ENCODE measurements at regions not wholly inside any gene's neighbourhood (a gene's known extent, or its start where the extent isn't known, plus 50 kb on each side); places are given as distances from the start of the nearest gene placed in this dataset.

DNA sequence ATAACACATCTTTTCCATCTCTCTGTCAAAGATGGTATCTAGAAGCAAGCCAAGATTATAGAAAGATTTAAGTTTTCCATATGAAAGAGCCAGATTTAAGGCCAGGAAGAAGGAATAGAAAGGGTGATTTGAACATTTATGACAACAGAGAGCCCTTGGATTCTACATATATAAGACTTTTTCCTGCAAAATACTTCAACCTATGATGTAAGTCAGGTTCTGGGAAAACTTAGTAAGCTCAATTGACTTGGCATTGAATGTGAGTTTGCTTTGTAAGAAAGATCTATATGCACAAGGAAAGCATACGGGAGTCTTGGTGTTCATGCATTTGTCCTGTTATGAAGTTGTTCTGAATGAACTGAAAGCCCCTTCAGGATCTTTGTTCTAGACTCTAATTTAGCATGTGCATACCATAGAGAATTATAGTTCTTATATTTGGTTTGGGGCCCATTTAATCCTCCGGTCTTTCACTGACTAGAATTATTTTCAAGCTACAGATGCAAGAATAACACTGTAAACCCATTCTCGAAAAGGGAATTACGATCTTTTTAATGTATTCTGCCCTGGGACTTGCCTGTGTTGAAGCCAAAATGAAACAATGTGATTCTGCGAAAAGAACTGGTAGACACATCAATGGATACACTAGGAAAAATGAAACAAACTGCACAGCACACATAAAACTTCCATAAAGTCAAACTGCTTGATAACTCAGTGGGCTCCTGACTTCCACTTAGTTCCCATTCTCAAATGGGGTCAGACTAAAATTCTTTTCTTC is 152.8 kb downstream of the DISP1 start:
- no peak for TF ChIP-seq ZBTB7A (IDR thresholded peaks at IDR 0.05; ENCODE audit: low read depth)
- TF ChIP-seq NFIC (IDR thresholded peaks at IDR 0.05) = no peak
- TF ChIP-seq TEAD4 (IDR thresholded peaks at IDR 0.05) = no peak
- TF ChIP-seq RAD21 (IDR thresholded peaks at IDR 0.05; ENCODE audit: low read depth) = no peak
- no peak for TF ChIP-seq TCF12 (IDR thresholded peaks at IDR 0.05; ENCODE audit: low read depth)
- no peak for TF ChIP-seq EP300 (IDR thresholded peaks at IDR 0.05; ENCODE audit: borderline replicate concordance)
- TF ChIP-seq YY1 (IDR thresholded peaks at IDR 0.05; ENCODE audit: low read depth) = no peak
- no peak for TF ChIP-seq CEBPB (IDR thresholded peaks at IDR 0.05)
- TF ChIP-seq FOXM1 (IDR thresholded peaks at IDR 0.05; ENCODE audit: borderline replicate concordance, low read depth) = no peak
- TF ChIP-seq, protein P1, sequence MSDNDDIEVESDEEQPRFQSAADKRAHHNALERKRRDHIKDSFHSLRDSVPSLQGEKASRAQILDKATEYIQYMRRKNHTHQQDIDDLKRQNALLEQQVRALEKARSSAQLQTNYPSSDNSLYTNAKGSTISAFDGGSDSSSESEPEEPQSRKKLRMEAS (IDR thresholded peaks at IDR 0.05) = no peak
- TF ChIP-seq, protein P2, sequence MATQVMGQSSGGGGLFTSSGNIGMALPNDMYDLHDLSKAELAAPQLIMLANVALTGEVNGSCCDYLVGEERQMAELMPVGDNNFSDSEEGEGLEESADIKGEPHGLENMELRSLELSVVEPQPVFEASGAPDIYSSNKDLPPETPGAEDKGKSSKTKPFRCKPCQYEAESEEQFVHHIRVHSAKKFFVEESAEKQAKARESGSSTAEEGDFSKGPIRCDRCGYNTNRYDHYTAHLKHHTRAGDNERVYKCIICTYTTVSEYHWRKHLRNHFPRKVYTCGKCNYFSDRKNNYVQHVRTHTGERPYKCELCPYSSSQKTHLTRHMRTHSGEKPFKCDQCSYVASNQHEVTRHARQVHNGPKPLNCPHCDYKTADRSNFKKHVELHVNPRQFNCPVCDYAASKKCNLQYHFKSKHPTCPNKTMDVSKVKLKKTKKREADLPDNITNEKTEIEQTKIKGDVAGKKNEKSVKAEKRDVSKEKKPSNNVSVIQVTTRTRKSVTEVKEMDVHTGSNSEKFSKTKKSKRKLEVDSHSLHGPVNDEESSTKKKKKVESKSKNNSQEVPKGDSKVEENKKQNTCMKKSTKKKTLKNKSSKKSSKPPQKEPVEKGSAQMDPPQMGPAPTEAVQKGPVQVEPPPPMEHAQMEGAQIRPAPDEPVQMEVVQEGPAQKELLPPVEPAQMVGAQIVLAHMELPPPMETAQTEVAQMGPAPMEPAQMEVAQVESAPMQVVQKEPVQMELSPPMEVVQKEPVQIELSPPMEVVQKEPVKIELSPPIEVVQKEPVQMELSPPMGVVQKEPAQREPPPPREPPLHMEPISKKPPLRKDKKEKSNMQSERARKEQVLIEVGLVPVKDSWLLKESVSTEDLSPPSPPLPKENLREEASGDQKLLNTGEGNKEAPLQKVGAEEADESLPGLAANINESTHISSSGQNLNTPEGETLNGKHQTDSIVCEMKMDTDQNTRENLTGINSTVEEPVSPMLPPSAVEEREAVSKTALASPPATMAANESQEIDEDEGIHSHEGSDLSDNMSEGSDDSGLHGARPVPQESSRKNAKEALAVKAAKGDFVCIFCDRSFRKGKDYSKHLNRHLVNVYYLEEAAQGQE (IDR thresholded peaks at IDR 0.05; ENCODE audit: low read depth) = no peak
- no peak for TF ChIP-seq TAF1 (IDR thresholded peaks at IDR 0.05; ENCODE audit: low read depth)
- TF ChIP-seq EGR1 (IDR thresholded peaks at IDR 0.05) = no peak
